ENCODE measurements at regions not wholly inside any gene's neighbourhood (a gene's known extent, or its start where the extent isn't known, plus 50 kb on each side); places are given as distances from the start of the nearest gene placed in this dataset.
A peak's percentile ranks its signal among the peaks of the same experiment; 100 is the strongest.

DNA sequence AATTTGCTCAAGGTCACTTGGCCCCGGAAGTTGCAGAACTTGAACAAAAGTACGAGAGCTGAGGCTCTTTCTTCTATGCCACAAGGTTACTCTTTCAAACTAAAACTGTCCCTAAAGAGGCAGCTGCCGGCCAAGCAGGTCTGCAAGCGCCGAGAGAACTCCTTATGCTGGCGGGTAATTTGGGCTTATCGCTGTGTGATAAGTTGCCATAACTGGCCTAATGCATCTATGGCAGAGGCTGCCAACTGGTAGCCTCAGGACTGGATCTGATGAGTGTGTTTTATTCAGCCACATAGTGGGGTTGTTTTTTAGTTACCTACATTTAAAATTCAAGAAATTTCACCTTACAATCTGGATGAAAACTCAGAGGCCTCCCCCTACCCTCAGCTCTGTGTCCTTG lies 68.1 kb upstream of the SPOCK1 start:
- DNase-seq (ENCODE audit: low spot score) = no peak
- TF ChIP-seq, protein P1, sequence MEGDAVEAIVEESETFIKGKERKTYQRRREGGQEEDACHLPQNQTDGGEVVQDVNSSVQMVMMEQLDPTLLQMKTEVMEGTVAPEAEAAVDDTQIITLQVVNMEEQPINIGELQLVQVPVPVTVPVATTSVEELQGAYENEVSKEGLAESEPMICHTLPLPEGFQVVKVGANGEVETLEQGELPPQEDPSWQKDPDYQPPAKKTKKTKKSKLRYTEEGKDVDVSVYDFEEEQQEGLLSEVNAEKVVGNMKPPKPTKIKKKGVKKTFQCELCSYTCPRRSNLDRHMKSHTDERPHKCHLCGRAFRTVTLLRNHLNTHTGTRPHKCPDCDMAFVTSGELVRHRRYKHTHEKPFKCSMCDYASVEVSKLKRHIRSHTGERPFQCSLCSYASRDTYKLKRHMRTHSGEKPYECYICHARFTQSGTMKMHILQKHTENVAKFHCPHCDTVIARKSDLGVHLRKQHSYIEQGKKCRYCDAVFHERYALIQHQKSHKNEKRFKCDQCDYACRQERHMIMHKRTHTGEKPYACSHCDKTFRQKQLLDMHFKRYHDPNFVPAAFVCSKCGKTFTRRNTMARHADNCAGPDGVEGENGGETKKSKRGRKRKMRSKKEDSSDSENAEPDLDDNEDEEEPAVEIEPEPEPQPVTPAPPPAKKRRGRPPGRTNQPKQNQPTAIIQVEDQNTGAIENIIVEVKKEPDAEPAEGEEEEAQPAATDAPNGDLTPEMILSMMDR (IDR thresholded peaks at IDR 0.05) = no peak
- Mint-ChIP-seq H3K27me3 (ENCODE audit: low read depth) (no peaks in the 10 kb centered on the region), H3K27ac (ENCODE audit: unreplicated experiment) (no peak overlapping the region), H3K4me3 (ENCODE audit: unreplicated experiment) (no peak overlapping the region), H3K4me1 (ENCODE audit: low read depth) (peaks cover 61% of the 10 kb centered on the region), H3K9me3 (ENCODE audit: low read depth) (no peaks in the 10 kb centered on the region), H3K36me3 (ENCODE audit: low read depth) (no peaks in the 10 kb centered on the region)

DNA sequence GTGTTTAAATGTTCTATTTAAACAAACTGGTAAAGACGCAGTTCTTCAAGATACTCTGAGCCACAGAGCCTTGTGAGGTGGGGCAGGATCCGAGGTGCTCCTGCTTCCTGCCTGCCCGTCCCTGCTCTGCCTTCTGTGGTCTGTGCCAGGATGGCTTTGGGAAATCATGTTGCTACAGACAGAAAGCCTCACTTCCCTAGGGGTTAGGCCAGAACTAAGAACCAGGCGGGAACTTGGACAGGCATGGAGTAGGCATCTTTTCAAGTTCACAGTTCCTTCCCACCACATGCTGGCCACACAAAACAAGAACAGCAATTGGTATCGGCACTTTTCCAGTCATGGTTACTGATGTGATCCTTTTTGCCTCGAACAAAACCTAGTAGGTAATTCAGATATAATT lies 67.7 kb upstream of the SPOCK1 start:
- no peak overlapping the region for H3K4me3 Mint-ChIP-seq (ENCODE audit: unreplicated experiment)
- TF ChIP-seq, protein P1 (IDR thresholded peaks at IDR 0.05) = no peak
- no peaks in the 10 kb centered on the region for H3K36me3 Mint-ChIP-seq (ENCODE audit: low read depth)
- H3K27me3 Mint-ChIP-seq (ENCODE audit: low read depth) = no peaks in the 10 kb centered on the region
- peak overlapping the region; percentile 86 for H3K27ac Mint-ChIP-seq (ENCODE audit: unreplicated experiment)
- DNase-seq (ENCODE audit: low spot score) = no peak
- H3K4me1 Mint-ChIP-seq (ENCODE audit: low read depth) = peaks cover 60% of the 10 kb centered on the region
- H3K9me3 Mint-ChIP-seq (ENCODE audit: low read depth) = no peaks in the 10 kb centered on the region

DNA sequence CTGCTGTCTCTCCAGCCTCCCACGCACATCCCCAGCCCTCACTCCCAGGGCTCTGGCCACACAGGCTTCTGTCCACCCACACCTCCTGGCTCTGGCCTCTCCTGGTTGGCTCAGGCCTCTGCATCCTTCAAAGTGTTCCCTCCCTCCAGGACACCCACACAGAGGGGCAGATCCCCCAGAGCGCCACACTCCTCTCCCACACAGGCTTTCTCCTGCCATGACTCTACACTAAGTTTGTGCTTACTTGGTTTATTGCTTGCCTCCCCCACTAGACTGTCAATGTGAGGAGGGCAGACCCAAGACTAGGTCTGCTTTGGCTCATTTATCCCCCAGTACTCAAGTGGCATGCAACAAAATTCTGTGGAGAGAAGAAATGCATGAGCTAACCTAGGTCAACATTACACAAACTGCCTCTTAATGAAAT lies 67.0 kb upstream of the SPOCK1 start:
- H3K9me3 Mint-ChIP-seq (ENCODE audit: low read depth) = no peaks in the 10 kb centered on the region
- peaks cover 61% of the 10 kb centered on the region for H3K4me1 Mint-ChIP-seq (ENCODE audit: low read depth)
- no peaks in the 10 kb centered on the region for H3K27me3 Mint-ChIP-seq (ENCODE audit: low read depth)
- TF ChIP-seq, protein P1 (IDR thresholded peaks at IDR 0.05) = no peak
- H3K4me3 Mint-ChIP-seq (ENCODE audit: unreplicated experiment) = peak overlapping the region; percentile 11
- no peaks in the 10 kb centered on the region for H3K36me3 Mint-ChIP-seq (ENCODE audit: low read depth)
- no peak for DNase-seq (ENCODE audit: low spot score)
- H3K27ac Mint-ChIP-seq (ENCODE audit: unreplicated experiment) = peak overlapping the region; percentile 86

DNA sequence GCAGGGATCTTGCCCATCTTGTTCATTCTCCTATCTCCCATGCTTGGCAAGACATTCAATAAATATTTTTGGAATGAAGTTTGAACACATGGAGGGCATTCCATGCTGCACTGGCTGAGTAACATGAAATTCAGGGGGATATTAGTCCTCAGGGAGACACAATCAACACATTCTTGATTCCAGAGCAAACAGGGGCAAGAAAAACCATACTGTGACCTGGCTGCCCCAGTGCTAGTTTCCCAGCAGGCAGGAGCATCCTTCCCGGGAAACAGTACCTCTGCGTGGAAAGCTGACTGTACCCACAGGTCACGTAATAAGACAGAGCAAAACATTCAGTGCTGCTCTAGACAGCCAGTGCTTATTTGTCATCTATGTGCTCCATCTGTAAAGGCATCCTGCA lies 66.3 kb upstream of the SPOCK1 start:
- Mint-ChIP-seq H3K27ac (ENCODE audit: unreplicated experiment) (peak overlapping the region; percentile 86), H3K36me3 (ENCODE audit: low read depth) (no peaks in the 10 kb centered on the region), H3K9me3 (ENCODE audit: low read depth) (no peaks in the 10 kb centered on the region), H3K4me1 (ENCODE audit: low read depth) (peaks cover 62% of the 10 kb centered on the region), H3K27me3 (ENCODE audit: low read depth) (no peaks in the 10 kb centered on the region), H3K4me3 (ENCODE audit: unreplicated experiment) (no peak overlapping the region)
- no peak for DNase-seq (ENCODE audit: low spot score)
- TF ChIP-seq, protein P1 (IDR thresholded peaks at IDR 0.05) = no peak

DNA sequence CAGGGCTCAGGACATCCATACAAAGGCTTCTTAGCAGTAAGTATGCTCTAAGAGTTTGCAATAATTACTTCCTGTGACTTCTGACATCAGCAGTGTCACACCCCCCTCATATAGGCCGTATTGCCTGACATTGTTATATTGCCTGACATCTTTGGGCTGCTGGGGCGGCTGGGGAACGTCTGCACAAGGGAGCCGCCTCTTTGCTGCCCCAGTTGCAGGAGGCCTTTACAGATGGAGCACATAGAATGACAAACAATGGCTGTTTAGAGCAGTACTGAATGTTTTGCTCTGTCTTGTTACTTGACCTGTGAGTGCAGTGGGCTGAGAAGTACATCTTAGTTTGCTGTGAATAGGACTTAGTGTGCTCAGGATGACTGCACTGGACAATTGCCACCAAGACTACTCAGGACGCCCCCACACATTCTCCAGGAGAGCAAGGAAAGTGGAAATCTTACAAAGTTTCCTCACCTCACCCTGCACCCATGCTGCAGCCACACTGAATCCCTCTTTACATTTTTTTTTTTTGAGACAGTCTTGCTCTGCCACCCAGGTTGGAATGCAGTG lies 65.4 kb upstream of the SPOCK1 start:
- no peaks in the 10 kb centered on the region for H3K27me3 Mint-ChIP-seq (ENCODE audit: low read depth)
- H3K9me3 Mint-ChIP-seq (ENCODE audit: low read depth) = no peaks in the 10 kb centered on the region
- TF ChIP-seq, protein P1 (IDR thresholded peaks at IDR 0.05) = no peak
- H3K27ac Mint-ChIP-seq (ENCODE audit: unreplicated experiment) = peak overlapping the region; percentile 80
- no peak overlapping the region for H3K4me3 Mint-ChIP-seq (ENCODE audit: unreplicated experiment)
- no peaks in the 10 kb centered on the region for H3K36me3 Mint-ChIP-seq (ENCODE audit: low read depth)
- no peak for DNase-seq (ENCODE audit: low spot score)
- peaks cover 62% of the 10 kb centered on the region for H3K4me1 Mint-ChIP-seq (ENCODE audit: low read depth)
